Renal pelvis (tissue), 1 donor: ENCODE measurements at regions not wholly inside any gene's neighbourhood (a gene's known extent, or its start where the extent isn't known, plus 50 kb on each side); places are given as distances from the start of the nearest gene placed in this dataset.

Experiments used
- DNase-seq: peaks from one replicate; pipeline ENCODE4 v3.0.0-alpha.2; 2013

GRCh38 chr11:45089676-45090499 lies 56.6 kb upstream of the PRDM11 start:
- DNase-seq: no peak

GRCh38 chr11:45090607-45091006 lies 55.8 kb upstream of the PRDM11 start:
- no peak for DNase-seq

GRCh38 chr11:45091563-45092403 lies 54.7 kb upstream of the PRDM11 start:
- DNase-seq: no peak

GRCh38 chr11:45092404-45092785 lies 54.0 kb upstream of the PRDM11 start:
- DNase-seq: no peak

- DNase-seq: no peak
Observed at GRCh38 chr11:45092901-45093760, 53.3 kb upstream of the PRDM11 start.

GRCh38 chr11:45093761-45094455 lies 52.5 kb upstream of the PRDM11 start:
- no peak for DNase-seq

GRCh38 chr11:45094958-45095690 lies 51.3 kb upstream of the PRDM11 start:
- no peak for DNase-seq

GRCh38 chr11:45095691-45096010 lies 50.8 kb upstream of the PRDM11 start:
- DNase-seq: no peak

- DNase-seq: no peak
Observed at GRCh38 chr11:45096636-45097035, 49.8 kb upstream of the PRDM11 start.
